ELF-1 (cell line): ENCODE measurements at regions not wholly inside any gene's neighbourhood (a gene's known extent, or its start where the extent isn't known, plus 50 kb on each side); places are given as distances from the start of the nearest gene placed in this dataset.

Experiments
- DNase-seq: peaks from one replicate; pipeline ENCODE4 v3.0.0-alpha.2; 2016; ENCODE audit warnings: low read depth, low spot score

GRCh38 chr1:56073614-56074006 is 505.8 kb downstream of the PLPP3 start:
- no peak for DNase-seq

- no peak for DNase-seq
Observed at GRCh38 chr1:56073206-56073605, 506.2 kb downstream of the PLPP3 start.

GRCh38 chr1:56072310-56072709 is 507.1 kb downstream of the PLPP3 start:
- no peak for DNase-seq

- DNase-seq, result no peak
Observed at GRCh38 chr1:56071351-56071750, 508.0 kb downstream of the PLPP3 start.

GRCh38 chr1:56070601-56071000 is 508.8 kb downstream of the PLPP3 start:
- no peak for DNase-seq

- DNase-seq, result no peak
Observed at GRCh38 chr1:56069824-56070223, 509.5 kb downstream of the PLPP3 start.

GRCh38 chr1:56068908-56069307 is 510.5 kb downstream of the PLPP3 start:
- no peak for DNase-seq

GRCh38 chr1:56068210-56068609 is 511.2 kb downstream of the PLPP3 start:
- DNase-seq, result no peak

- DNase-seq, result no peak
Observed at GRCh38 chr1:56065729-56066128, 513.6 kb downstream of the PLPP3 start.

- DNase-seq, result no peak
Observed at GRCh38 chr1:56064705-56065104, 514.7 kb downstream of the PLPP3 start.

GRCh38 chr1:56063461-56063860 is 515.9 kb downstream of the PLPP3 start:
- DNase-seq, result no peak

GRCh38 chr1:56062625-56063024 is 516.7 kb downstream of the PLPP3 start:
- DNase-seq, result no peak

- DNase-seq, result no peak
Observed at GRCh38 chr1:56061824-56062223, 517.5 kb downstream of the PLPP3 start.

- no peak for DNase-seq
Observed at GRCh38 chr1:56060906-56061305, 518.5 kb downstream of the PLPP3 start.

GRCh38 chr1:56057466-56058405 is 521.6 kb downstream of the PLPP3 start:
- no peak for DNase-seq

GRCh38 chr1:56056438-56057287 is 522.7 kb downstream of the PLPP3 start:
- no peak for DNase-seq

GRCh38 chr1:56054959-56055358 is 524.4 kb downstream of the PLPP3 start:
- DNase-seq, result no peak

GRCh38 chr1:56052041-56052440 is 527.3 kb downstream of the PLPP3 start:
- no peak for DNase-seq

GRCh38 chr1:56050911-56051310 is 528.5 kb downstream of the PLPP3 start:
- no peak for DNase-seq

- DNase-seq, result no peak
Observed at GRCh38 chr1:56045477-56045876, 533.9 kb downstream of the PLPP3 start.

- DNase-seq, result no peak
Observed at GRCh38 chr1:56045062-56045461, 534.3 kb downstream of the PLPP3 start.

GRCh38 chr1:56036479-56036878 is 542.9 kb downstream of the PLPP3 start:
- no peak for DNase-seq
